GM21528 (cell line): ENCODE measurements at regions not wholly inside any gene's neighbourhood (a gene's known extent, or its start where the extent isn't known, plus 50 kb on each side); places are given as distances from the start of the nearest gene placed in this dataset.

Experiments
- ATAC-seq: cut with Tn5 transposase; IDR thresholded peaks from one replicate; pipeline ENCODE4 v1.9.1; 2021; ENCODE audit warnings: mild to moderate bottlenecking, moderate library complexity; ENCODE audit not compliant: unreplicated experiment, low FRiP score

GRCh38 chr4:111221371-111221770, 598.5 kb upstream of the PITX2 start:
- no peak for ATAC-seq

GRCh38 chr4:111228396-111228795, 605.5 kb upstream of the PITX2 start:
- ATAC-seq = no peak

GRCh38 chr4:111228874-111229273, 606.0 kb upstream of the PITX2 start:
- ATAC-seq = no peak

- no peak for ATAC-seq
These were observed 607.4 kb upstream of the PITX2 start for GRCh38 chr4:111230265-111230664.

GRCh38 chr4:111231281-111231680, 608.4 kb upstream of the PITX2 start:
- no peak for ATAC-seq

GRCh38 chr4:111234939-111235338, 612.1 kb upstream of the PITX2 start:
- ATAC-seq = no peak

GRCh38 chr4:111263836-111264235, 641.0 kb upstream of the PITX2 start:
- no peak for ATAC-seq

GRCh38 chr4:111266937-111267336, 644.1 kb upstream of the PITX2 start:
- no peak for ATAC-seq

GRCh38 chr4:111267786-111268185, 644.9 kb upstream of the PITX2 start:
- no peak for ATAC-seq

- ATAC-seq = no peak
These were observed 646.0 kb upstream of the PITX2 start for GRCh38 chr4:111268769-111269414.

GRCh38 chr4:111269439-111269838, 646.6 kb upstream of the PITX2 start:
- no peak for ATAC-seq

- no peak for ATAC-seq
These were observed 651.2 kb upstream of the PITX2 start for GRCh38 chr4:111274060-111274459.

GRCh38 chr4:111274486-111274885, 651.6 kb upstream of the PITX2 start:
- no peak for ATAC-seq

GRCh38 chr4:111281219-111281618, 658.3 kb upstream of the PITX2 start:
- no peak for ATAC-seq

GRCh38 chr4:111282035-111282434, 659.2 kb upstream of the PITX2 start:
- no peak for ATAC-seq

- ATAC-seq = no peak
These were observed 660.3 kb upstream of the PITX2 start for GRCh38 chr4:111283066-111283677.

- no peak for ATAC-seq
These were observed 673.6 kb upstream of the PITX2 start for GRCh38 chr4:111296466-111296865.

- no peak for ATAC-seq
These were observed 680.9 kb upstream of the PITX2 start for GRCh38 chr4:111303806-111304205.

GRCh38 chr4:111323496-111323895, 700.6 kb upstream of the PITX2 start:
- ATAC-seq = no peak

- no peak for ATAC-seq
These were observed 701.0 kb upstream of the PITX2 start for GRCh38 chr4:111323916-111324315.

- ATAC-seq = no peak
These were observed 703.6 kb upstream of the PITX2 start for GRCh38 chr4:111326450-111326849.

- ATAC-seq = no peak
These were observed 707.9 kb upstream of the PITX2 start for GRCh38 chr4:111330786-111331185.
